Loucy (cell line): ENCODE measurements at regions not wholly inside any gene's neighbourhood (a gene's known extent, or its start where the extent isn't known, plus 50 kb on each side); places are given as distances from the start of the nearest gene placed in this dataset.

ENCODE experiments used
- EZH2phosphoT487 ChIP-seq: fragments of 200-600 bp; IDR thresholded peaks from 2 replicates; pipeline ENCODE4 v1.6.1; 2018; ENCODE audit warnings: antibody characterized with exemption, mild to moderate bottlenecking, moderate library complexity, borderline replicate concordance
- TF ChIP-seq, protein P1 (sequence below): fragments of 200-600 bp; sonication (generic); conservative IDR thresholded peaks from 2 replicates; pipeline ENCODE4 v1.5.1; 2014; ENCODE audit warnings: mild to moderate bottlenecking, antibody characterized with exemption, low read length

DNA sequence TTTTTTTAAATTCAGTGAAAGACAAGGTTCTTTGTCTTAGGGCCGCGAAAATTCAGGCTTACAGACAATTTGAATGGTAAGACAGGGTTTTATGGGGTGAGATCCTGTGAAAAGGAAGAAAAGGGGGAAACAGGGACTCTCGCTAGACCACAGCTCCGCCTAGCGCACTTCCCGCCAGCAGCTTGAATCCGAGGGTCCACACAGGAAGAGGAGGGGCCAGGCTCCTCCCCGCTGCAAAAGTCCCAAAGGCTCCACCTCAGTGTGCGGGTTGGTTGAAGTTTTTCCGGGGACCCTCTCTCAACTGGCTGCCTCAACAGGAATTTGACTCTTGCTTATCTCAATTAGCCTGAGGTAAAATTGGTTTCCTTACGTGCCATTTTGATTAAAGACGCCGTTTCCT lies 950.9 kb upstream of the CNTN5 start:
- TF ChIP-seq, protein P1, sequence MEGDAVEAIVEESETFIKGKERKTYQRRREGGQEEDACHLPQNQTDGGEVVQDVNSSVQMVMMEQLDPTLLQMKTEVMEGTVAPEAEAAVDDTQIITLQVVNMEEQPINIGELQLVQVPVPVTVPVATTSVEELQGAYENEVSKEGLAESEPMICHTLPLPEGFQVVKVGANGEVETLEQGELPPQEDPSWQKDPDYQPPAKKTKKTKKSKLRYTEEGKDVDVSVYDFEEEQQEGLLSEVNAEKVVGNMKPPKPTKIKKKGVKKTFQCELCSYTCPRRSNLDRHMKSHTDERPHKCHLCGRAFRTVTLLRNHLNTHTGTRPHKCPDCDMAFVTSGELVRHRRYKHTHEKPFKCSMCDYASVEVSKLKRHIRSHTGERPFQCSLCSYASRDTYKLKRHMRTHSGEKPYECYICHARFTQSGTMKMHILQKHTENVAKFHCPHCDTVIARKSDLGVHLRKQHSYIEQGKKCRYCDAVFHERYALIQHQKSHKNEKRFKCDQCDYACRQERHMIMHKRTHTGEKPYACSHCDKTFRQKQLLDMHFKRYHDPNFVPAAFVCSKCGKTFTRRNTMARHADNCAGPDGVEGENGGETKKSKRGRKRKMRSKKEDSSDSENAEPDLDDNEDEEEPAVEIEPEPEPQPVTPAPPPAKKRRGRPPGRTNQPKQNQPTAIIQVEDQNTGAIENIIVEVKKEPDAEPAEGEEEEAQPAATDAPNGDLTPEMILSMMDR: no peak
- TF ChIP-seq EZH2phosphoT487: no peak
